ENCODE measurements at regions not wholly inside any gene's neighbourhood (a gene's known extent, or its start where the extent isn't known, plus 50 kb on each side); places are given as distances from the start of the nearest gene placed in this dataset.

DNA sequence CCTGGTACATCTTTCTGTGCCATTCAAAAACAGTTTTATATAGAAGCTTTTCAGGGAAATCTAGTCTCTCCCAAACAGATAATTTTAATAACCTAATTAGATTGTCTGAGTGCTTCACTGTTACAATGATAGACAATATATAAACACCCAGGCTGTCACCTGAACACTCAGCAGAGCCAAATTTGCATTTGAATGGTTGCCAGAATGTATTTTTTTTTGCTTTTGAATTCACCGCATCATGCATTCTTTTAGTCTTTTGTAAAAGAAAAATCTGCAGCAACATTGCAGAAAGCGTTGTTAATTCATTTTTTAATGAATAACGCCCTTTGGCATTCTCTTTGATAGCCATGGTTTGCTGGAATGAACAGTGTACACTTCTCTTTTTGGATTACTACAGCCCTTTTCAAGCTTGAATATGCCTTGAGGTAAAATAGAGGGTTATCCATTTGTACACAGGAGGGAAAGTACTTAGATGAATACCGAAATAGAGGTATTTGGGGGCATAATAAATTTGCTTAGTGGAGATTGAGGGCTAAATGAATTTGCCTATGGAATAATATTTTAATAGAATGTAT, 175.0 kb upstream of the EPHA5 start:
- TF ChIP-seq, protein P1, sequence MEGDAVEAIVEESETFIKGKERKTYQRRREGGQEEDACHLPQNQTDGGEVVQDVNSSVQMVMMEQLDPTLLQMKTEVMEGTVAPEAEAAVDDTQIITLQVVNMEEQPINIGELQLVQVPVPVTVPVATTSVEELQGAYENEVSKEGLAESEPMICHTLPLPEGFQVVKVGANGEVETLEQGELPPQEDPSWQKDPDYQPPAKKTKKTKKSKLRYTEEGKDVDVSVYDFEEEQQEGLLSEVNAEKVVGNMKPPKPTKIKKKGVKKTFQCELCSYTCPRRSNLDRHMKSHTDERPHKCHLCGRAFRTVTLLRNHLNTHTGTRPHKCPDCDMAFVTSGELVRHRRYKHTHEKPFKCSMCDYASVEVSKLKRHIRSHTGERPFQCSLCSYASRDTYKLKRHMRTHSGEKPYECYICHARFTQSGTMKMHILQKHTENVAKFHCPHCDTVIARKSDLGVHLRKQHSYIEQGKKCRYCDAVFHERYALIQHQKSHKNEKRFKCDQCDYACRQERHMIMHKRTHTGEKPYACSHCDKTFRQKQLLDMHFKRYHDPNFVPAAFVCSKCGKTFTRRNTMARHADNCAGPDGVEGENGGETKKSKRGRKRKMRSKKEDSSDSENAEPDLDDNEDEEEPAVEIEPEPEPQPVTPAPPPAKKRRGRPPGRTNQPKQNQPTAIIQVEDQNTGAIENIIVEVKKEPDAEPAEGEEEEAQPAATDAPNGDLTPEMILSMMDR (conservative IDR thresholded peaks at IDR 0.05), result no peak
- no peak overlapping the region for H3K27ac ChIP-seq

DNA sequence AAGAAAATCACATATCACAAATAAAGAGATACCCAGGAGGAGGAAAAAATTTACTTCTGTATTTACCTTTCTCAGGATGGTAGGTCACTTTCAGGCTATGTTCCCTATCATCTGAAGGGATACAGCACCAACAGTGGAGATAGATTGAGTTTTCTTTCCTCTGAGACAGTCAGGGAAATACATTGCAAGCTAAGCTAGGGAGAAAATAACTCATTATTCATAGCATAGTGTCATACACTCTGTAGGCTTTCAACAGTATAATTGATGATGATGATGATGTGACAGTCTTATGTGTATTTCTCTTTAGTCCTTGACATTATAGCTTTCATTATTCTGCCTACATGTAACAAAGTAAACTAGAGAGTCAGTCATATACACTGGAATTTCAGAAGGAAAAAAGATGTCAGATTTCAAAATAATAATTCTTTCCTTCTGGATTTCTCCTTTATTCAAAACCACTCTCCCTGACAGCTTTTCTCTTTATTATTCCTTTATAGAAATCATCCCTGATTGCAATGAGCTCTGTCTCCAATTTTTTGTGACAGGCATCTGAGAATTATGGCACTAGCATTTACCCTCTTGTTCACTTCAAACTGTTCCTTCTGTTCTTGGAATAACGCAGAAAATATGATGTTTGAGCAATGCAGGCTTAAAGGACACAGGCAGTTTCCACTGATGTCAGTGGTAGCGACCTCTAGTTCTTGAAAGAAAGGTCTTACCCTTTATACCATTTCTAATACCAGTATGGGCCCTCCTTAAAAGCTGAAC, 169.1 kb upstream of the EPHA5 start:
- no peak overlapping the region for H3K27ac ChIP-seq
- TF ChIP-seq, protein P1 (conservative IDR thresholded peaks at IDR 0.05), result no peak

DNA sequence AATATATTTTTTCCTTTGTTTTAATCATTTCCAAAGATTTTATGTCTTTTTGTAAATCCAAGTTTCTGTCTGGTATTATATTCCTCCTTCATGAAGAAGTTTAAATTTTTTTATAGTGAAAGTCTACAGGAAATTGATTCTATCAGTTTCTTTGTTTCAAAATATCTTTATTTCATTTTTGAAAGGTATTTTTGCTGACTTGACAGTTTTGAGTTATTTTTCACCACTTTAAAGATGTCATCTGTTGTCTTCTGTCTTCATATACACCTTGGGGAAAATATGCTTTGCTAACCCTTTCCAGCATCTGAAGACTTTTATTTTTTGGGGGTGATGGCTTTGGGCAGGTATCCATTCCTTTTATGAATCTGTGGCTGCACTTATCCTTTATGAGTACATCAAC, 164.4 kb upstream of the EPHA5 start:
- TF ChIP-seq, protein P1 (conservative IDR thresholded peaks at IDR 0.05), result no peak
- H3K27ac ChIP-seq, result no peak overlapping the region

DNA sequence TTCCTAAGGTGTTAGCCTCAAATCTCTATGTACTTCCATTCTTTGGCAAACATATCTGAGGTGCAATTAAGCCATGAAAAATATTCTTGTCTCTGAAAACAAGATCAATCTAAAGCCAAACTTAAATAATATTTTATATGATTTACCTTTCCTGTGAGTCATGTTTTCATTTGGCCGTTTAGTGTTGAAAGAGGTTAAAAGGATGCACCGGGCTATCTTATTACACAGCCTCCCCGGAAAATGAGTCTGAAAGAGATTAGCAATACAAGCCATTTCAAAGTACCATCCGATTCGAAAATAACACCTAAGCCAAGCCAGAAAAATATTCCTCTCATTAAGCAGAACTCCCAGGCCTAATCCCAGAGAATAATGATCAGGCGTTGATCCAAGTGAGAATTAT, 161.5 kb upstream of the EPHA5 start:
- TF ChIP-seq, protein P1 (conservative IDR thresholded peaks at IDR 0.05), result no peak
- no peak overlapping the region for H3K27ac ChIP-seq

DNA sequence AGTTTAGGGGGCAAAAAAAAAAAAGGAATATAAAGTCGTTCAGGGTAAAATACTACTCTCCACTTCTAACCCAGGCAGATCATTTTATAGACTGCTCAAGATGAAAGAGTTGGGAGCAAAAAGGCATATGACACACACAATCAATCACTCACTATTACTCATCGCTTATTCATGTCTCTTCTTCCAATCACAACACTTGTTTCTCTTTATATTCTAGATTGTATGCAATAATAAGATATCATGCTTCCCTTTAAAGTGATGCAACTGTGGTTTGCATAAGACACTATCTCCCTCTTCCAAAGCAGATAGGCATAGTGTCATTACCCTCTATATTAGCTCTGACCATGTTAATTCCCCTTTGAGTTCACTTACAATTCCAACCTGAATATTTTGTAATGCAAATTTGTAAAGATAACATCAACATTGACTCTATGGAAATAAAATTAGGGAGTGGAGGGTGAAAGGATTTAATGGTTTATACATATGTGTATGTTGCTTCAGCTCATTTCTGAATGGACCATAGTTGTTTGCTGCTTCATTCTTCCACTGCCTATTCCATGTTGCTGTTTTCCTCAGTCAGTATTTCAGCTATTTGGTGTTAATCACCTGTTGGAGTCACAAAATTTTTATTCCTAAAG, 154.9 kb upstream of the EPHA5 start:
- TF ChIP-seq, protein P1 (conservative IDR thresholded peaks at IDR 0.05), result no peak
- no peak overlapping the region for H3K27ac ChIP-seq

DNA sequence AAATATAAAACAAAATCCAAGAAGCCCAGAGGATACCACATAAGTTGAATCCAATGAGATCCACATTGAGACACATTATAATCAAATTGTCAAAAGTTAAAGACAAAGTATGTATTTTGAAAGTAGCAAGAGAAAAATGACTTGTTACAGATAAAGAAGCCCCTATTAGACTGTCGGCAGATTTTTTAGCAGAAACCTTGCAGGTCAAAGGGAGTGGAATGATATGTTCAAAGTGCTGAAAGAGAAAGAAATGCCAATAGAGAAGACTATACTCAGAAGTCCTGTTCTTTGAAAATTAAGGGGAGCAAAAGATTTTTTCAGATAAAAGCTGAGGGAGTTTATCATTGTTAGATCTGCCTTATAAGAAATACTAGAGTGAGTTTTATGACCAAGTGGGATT, 148.9 kb upstream of the EPHA5 start:
- TF ChIP-seq, protein P1 (conservative IDR thresholded peaks at IDR 0.05), result no peak
- no peak overlapping the region for H3K27ac ChIP-seq

DNA sequence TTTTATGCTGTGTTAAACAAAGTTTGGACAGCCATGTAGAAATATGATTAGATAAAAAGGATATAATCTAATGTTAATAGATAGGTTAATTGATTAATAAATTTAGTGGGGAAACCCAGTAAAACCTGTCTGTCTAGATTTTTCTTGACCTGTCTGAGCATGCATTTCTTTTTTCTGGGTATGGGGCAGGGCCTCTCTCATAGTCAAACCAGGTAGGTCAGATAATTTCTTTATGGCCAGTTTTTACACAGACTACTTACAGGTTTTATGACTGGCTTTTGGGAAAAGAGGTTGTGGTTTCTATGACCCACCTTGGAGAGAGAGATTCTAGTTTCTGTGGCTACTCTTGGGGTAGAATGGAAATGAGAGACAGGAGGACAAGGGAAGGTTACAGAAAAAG, 135.6 kb upstream of the EPHA5 start:
- no peak overlapping the region for H3K27ac ChIP-seq
- TF ChIP-seq, protein P1 (conservative IDR thresholded peaks at IDR 0.05), result no peak
